H1 (cell line): ENCODE measurements at regions not wholly inside any gene's neighbourhood (a gene's known extent, or its start where the extent isn't known, plus 50 kb on each side); places are given as distances from the start of the nearest gene placed in this dataset.

Experiments used
- CHD7 ChIP-seq: fragments of 300-600 bp; sonication (generic); IDR thresholded peaks from 2 replicates; pipeline ENCODE4 v1.7.1; 2012; ENCODE audit warnings: low read length, moderate library complexity, mild to moderate bottlenecking, inconsistent platforms; ENCODE audit not compliant: insufficient replicate concordance
- CREB1 ChIP-seq: IDR thresholded peaks from 2 replicates; pipeline ENCODE4 v1.6.1; 2012; ENCODE audit warnings: inconsistent platforms
- KDM4A ChIP-seq: IDR thresholded peaks from one replicate; pipeline ENCODE4 v1.7.1; 2012; ENCODE audit warnings: low read depth, mild to moderate bottlenecking, moderate library complexity, low read length, inconsistent platforms; ENCODE audit not compliant: severe bottlenecking
- PHF8 ChIP-seq: fragments of 200-600 bp; sonication (generic); conservative IDR thresholded peaks from 2 replicates; pipeline ENCODE4 v1.7.1; 2012; ENCODE audit warnings: low read depth, mild to moderate bottlenecking, inconsistent platforms, low read length, moderate library complexity
- RBBP5 ChIP-seq: IDR thresholded peaks from 2 replicates; pipeline ENCODE4 v1.7.1; 2012; ENCODE audit warnings: low read depth, mild to moderate bottlenecking, inconsistent platforms, low read length, moderate library complexity, borderline replicate concordance
- RNF2 ChIP-seq: fragments of 200-900, 300-1000 bp; sonication (generic); IDR thresholded peaks from 2 replicates; pipeline ENCODE4 v1.7.1; 2016; ENCODE audit warnings: borderline replicate concordance, low read depth, mild to moderate bottlenecking, antibody characterized with exemption, low read length; ENCODE audit not compliant: poor library complexity, severe bottlenecking; ENCODE audit errors: missing control alignments
- RXRA ChIP-seq: IDR thresholded peaks from 2 replicates; pipeline ENCODE4 v1.6.1; 2011; ENCODE audit warnings: low read depth, mild to moderate bottlenecking, low read length, moderate library complexity; ENCODE audit not compliant: insufficient read depth
- SIN3A ChIP-seq, 2 experiments: IDR thresholded peaks in 1 of 2; conservative IDR thresholded peaks in 1 of 2; 2 replicates each; pipeline ENCODE4 v1.6.1; 2011 to 2012; ENCODE audit warnings: low read length in 2 of 2, improper control_type of control experiment in 1 of 2, low read depth in 1 of 2, mild to moderate bottlenecking in 1 of 2
- SP1 ChIP-seq: IDR thresholded peaks from 2 replicates; pipeline ENCODE4 v1.6.1; 2011; ENCODE audit warnings: low read depth, low read length

- TF ChIP-seq CHD7 (no peak), SIN3A (conservative IDR thresholded peaks at IDR 0.05 in 1 of 2, IDR thresholded peaks at IDR 0.05 in 1 of 2; ENCODE audit: low read depth in 1 of 2, low read length in 2 of 2) (no peak), KDM4A (no peak), RBBP5 (no peak), PHF8 (no peak), RXRA (no peak), RNF2 (no peak), CREB1 (no peak), SP1 (no peak)
Observed at GRCh38 chr6:128754658-128755256, 128.2 kb upstream of the LAMA2 start (continued).
